ENCODE measurements at regions not wholly inside any gene's neighbourhood (a gene's known extent, or its start where the extent isn't known, plus 50 kb on each side); places are given as distances from the start of the nearest gene placed in this dataset.

- H3K27me3 ChIP-seq, result no peaks in the 10 kb centered on the region
- TF ChIP-seq POLR2A (IDR thresholded peaks at IDR 0.05) (no peak), POLR2AphosphoS5 (IDR thresholded peaks at IDR 0.05) (no peak), EP300 (IDR thresholded peaks at IDR 0.05) (no peak)
- TF ChIP-seq, protein P1, sequence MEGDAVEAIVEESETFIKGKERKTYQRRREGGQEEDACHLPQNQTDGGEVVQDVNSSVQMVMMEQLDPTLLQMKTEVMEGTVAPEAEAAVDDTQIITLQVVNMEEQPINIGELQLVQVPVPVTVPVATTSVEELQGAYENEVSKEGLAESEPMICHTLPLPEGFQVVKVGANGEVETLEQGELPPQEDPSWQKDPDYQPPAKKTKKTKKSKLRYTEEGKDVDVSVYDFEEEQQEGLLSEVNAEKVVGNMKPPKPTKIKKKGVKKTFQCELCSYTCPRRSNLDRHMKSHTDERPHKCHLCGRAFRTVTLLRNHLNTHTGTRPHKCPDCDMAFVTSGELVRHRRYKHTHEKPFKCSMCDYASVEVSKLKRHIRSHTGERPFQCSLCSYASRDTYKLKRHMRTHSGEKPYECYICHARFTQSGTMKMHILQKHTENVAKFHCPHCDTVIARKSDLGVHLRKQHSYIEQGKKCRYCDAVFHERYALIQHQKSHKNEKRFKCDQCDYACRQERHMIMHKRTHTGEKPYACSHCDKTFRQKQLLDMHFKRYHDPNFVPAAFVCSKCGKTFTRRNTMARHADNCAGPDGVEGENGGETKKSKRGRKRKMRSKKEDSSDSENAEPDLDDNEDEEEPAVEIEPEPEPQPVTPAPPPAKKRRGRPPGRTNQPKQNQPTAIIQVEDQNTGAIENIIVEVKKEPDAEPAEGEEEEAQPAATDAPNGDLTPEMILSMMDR (IDR thresholded peaks at IDR 0.05), result no peak
- H3K4me1 ChIP-seq, result no peaks in the 10 kb centered on the region
- peaks cover 0 to 7% (median 0%) of the 10 kb centered on the region in 3 donors for H3K9me3 ChIP-seq
- H3K27ac ChIP-seq, result no peak overlapping the region
- no peak overlapping the region for H3K4me3 ChIP-seq
- ATAC-seq, result peak; percentile 34
- WGBS, 2 donors (ENCODE audit: low coverage in 1 of 2), result 65 to 80% methylated on average over 1 to 4 of the region's 22 CpGs
- no peaks in the 10 kb centered on the region for H3K36me3 ChIP-seq
These were observed 57.7 kb upstream of the PPP1R9A start for GRCh38 chr7:94849636-94850208.

GRCh38 chr7:94855589-94855988, 51.8 kb upstream of the PPP1R9A start:
- 50 to 67% methylated on average over 2 of the region's 2 CpGs for WGBS, 2 donors (ENCODE audit: low coverage in 1 of 2)
- no peak for ATAC-seq
- no peaks in the 10 kb centered on the region for H3K27me3 ChIP-seq

GRCh38 chr7:94856643-94857042, 50.8 kb upstream of the PPP1R9A start:
- Histone ChIP-seq H3K9me3 (no peaks in the 10 kb centered on the region), H3K27me3 (no peaks in the 10 kb centered on the region), H3K4me3 (no peak overlapping the region), H3K27ac (no peak overlapping the region), H3K36me3 (no peaks in the 10 kb centered on the region), H3K4me1 (no peaks in the 10 kb centered on the region)
- no peak for ATAC-seq
- WGBS, 2 donors (ENCODE audit: low coverage in 1 of 2), result 67 to 70% methylated on average over 1 of the region's 1 CpG
- TF ChIP-seq EP300 (IDR thresholded peaks at IDR 0.05) (no peak), POLR2A (IDR thresholded peaks at IDR 0.05) (no peak), POLR2AphosphoS5 (IDR thresholded peaks at IDR 0.05) (no peak)
- TF ChIP-seq, protein P1 (IDR thresholded peaks at IDR 0.05), result no peak

More at GRCh38 chr7:94855589-94855988, 51.8 kb upstream of the PPP1R9A start:
- Histone ChIP-seq H3K4me3 (no peak overlapping the region), H3K27ac (no peak overlapping the region), H3K36me3 (no peaks in the 10 kb centered on the region), H3K9me3 (no peaks in the 10 kb centered on the region), H3K4me1 (no peaks in the 10 kb centered on the region)
- TF ChIP-seq POLR2AphosphoS5 (IDR thresholded peaks at IDR 0.05), result no peak
- TF ChIP-seq EP300 (IDR thresholded peaks at IDR 0.05), result no peak
- no peak for TF ChIP-seq POLR2A (IDR thresholded peaks at IDR 0.05)
- TF ChIP-seq, protein P1 (IDR thresholded peaks at IDR 0.05), result no peak

Small RNAs in the stretch of these regions (small RNA-seq; reads per million reads assigned to genes)
- 0 reads per million in 4 donors for gene RN7SKP129
- gene RNU6-956P, result 0 reads per million in 4 donors

Measured in gastroesophageal sphincter (tissue), 4 donors.